ENCODE measurements at regions not wholly inside any gene's neighbourhood (a gene's known extent, or its start where the extent isn't known, plus 50 kb on each side); places are given as distances from the start of the nearest gene placed in this dataset.

DNA sequence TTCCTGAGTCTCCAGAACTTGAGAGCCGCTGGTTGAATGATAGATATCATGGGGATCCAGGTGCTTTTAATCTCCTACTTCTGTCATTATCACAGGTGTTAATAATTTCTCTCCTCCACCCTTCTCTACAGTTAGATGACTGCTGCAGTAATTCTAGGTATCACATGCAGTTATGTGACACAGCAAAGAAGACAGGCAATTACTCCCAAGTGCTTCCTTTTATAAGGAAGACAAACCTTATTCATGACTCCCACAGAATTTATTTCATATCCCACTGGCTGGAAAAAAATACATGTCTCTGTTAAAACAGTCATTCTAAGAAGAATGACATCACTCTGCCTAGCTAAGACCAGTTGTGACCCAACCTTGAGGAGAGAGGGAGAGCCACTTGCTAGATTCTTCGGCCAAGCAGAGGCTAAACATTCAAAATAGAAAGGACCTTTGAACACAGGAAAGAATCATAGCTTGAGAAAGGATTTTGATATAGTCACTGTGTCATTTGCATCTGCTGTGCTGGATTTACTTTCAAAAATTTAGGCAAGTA lies 500.6 kb downstream of the SI start:
- no peak for DNase-seq

DNA sequence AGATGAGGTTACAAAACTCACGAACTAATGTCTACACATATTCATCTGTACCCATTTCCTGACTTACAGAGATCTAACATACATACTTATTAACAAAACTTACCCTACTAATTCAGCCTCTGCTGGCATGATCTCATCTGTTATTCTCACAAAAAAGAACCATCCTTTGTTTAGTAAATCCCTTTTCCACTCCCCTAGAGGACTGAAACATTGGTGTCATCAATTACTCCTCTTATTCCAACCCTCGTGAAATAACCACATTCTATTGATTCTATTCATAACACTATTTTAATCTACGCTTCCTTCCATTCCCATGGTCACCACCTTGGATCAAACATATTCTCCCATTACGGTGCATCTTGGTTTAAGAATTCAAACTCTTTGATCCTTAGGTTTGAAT lies 505.9 kb downstream of the SI start:
- DNase-seq = no peak

GRCh38 chr3:164550857-164551256 lies 527.4 kb downstream of the SI start:
- no peak for DNase-seq

DNA sequence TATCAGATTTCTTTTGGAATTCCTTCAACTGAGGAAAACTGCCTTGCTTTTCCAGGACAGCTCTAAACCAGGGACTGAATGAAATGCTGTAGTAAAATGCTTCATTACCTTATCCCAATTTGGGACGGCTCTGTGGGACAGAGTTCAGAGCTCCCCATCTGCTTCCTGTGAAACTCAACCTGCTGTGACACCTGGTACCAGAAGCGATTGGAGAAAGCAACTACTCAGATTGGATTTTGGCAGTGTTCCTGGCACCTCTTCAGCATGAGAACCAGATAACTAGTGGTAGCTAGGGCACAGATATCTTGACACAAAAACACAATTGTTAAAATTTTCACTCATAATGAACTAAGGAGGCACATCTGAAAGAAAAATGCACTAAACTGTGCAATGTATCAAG lies 539.1 kb downstream of the SI start:
- no peak for DNase-seq

- DNase-seq = no peak
Measured at GRCh38 chr3:164537485-164537884, 540.8 kb downstream of the SI start.

DNA sequence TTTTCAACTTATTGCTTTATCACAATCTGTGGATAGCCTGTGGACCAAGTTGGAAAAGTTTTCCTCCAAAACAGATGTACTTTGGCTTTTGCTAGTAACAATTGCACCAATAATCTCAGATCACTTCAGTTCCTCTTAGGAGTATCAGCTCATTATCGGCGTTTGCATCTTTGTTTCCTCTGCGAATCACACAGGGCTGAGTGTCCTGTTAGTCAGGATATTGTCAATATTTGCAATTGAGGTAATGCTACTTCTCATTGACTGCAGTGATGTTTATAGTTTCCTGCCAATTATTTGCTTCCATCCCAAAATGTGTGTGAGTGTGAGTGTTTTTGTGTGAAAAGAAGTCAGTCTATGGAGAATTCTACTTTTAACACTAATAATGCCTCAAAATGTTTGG lies 545.0 kb downstream of the SI start:
- no peak for DNase-seq

- DNase-seq = no peak
Measured at GRCh38 chr3:164526250-164526649, 552.0 kb downstream of the SI start.

DNA sequence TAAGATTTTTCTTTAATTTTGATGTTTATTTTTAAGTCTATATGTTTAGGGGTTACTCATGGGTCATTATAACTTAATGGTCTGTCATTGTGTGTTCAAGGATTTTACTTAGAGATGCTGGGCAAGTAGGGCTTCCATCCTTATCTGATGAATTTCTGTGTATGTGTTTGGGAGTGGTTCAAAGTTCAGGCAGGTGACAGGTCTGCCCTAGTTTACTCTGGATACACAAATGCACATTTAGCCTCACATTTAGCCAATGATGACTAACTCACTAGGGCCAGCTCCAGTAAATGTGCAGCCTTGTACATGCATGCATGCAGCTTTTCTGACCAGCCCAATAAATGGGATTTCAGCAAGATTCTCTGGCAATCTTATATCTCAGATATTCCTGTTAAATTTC lies 554.1 kb downstream of the SI start:
- DNase-seq = no peak

DNA sequence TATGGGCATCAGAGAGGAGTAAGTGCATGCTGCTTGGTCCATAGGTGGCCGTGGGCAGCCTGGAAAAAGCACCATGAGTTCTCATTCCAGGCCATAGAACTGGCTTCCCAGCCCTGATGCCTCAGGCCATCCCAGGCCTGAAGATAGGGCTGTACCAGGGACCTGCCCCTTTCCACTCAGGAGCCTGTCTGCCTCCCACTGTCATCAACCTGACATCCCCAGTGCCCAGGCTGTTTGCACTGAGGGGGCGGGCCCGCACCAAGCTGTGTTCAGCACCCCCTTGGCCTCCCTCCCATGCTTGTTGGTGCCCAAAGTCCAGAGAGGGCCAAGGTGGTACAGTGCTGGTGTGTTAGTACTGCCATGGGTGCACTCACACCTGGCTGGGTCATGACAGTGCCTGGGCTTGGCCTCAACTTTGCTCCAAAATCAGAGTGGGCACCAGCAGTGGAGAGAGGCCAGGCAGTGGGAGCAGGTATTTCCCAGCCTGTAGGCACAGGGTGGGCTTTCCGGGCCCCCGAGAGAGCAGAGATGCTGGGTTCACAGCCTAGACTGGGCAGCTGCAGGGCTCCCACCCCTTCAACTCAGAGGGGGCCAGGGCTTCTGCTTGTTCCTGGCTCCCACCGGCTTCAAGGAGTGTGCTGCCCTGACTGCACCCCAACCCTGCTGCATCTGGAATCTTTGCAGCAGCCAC lies 556.1 kb downstream of the SI start:
- no peak for DNase-seq

GRCh38 chr3:164521644-164522043 lies 556.7 kb downstream of the SI start:
- no peak for DNase-seq

DNA sequence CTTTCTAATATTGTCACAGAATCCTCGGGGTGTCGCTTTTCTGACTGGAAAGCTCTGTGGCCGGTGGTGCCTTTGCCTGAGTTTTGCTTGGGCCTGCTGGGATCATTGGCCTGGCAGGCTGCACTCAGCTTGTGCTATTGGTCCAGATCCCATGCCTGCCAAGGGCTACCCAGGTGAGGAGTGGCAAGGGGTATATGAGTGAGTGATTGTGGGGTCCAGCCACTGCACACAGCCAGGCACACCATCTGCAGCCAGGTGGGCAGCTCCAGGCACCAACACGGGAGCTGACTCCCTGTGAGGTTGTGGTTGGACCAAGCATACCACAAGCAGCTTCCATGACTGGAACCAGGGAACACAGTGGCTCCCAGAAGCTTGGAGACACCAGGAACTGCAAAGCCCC lies 557.2 kb downstream of the SI start:
- DNase-seq = no peak

GRCh38 chr3:164515256-164515655 lies 563.0 kb downstream of the SI start:
- DNase-seq = no peak

DNA sequence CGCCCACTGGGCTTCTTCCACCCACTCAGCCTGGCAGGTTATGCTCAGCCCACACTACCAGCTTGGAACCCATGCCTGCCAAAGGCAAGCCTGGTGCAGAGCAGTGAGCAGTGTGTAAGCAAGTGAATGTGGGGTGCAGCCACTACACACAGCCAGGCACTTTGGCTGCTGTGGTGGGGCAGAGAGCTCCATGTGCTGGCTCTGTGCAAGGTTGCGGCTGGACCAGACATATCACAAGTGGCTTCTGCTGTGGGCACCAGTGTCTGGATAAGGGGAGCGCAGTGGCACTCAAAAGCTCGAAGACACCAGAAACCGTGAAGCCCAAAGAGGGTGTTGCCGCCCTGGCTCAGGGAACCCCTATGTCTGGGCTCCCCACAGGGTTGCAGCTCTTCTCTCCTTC lies 563.7 kb downstream of the SI start:
- DNase-seq = no peak

DNA sequence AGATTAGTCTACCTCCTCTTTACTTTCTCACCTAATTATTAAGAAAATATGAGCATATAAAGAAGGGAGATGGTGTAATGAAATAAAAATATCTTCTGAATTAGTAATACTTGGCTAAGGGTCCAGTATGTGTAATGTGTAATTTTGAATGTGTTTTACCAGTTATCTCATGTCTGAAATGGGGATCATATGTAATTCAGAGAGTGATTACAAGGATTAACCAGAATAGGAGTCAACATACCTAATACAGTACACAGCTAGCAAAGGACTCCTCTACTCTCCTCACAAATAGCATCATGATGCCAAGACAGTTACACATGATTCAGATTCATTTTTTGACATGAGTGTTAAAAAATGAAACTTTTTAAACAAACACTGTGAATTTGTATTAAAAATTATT lies 570.4 kb downstream of the SI start:
- DNase-seq = no peak

GRCh38 chr3:164498917-164499316 lies 579.4 kb downstream of the SI start:
- no peak for DNase-seq

DNA sequence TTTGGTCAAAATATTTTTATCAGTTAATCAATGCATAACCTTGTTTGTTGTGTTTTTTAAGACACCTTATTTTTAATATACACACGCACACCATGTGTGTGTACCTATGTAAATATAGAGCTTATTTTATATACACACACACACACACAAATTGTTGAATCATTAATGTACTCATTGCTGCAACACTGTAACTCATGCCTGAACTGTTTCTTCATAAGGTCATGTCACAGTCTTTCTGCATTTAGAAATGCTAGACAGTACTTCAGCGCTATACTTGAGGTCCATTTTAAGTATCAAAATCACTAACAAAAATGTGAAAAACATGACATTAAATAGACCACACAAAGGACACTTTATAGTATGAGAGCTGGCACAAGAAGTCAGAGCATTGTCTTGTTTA lies 589.4 kb downstream of the SI start:
- no peak for DNase-seq

DNA sequence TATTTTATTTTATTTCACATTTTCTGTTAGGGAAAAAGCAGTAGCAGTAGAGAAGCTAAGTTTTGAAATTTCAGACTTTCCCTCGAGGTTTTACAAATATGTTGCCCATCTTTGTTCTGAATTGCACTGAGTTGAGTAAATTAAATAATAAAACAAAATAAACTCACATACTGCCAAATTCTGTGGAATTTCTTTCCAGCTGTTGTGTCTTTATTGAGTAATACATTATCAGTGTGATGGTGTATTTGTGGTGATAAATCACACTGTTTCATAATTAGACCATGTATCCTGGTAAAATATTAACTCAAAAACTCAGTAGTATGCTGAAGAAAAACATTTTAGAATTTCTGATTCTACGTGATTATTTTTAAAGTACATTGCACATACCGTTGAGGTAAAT lies 592.1 kb downstream of the SI start:
- peak in 1 of 3 donors; percentile 6 for DNase-seq

DNA sequence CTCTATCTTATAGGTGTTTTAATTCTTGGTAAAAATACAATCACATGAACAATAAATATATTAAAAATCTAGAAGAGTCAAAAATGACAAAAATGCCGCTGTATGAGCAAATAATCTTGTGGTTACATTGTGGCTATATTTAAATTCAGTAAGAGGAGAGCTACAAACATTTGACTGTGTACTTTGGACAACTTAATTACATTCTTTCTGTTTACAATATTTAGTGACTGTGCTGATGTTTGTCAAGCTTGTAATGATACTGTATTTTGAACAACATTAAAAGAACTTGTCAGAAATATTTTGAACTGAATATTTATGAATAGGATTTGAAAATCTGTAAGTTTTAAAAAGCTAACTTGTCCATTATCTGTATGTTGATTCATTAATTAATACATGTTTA lies 598.3 kb downstream of the SI start:
- no peak for DNase-seq

DNA sequence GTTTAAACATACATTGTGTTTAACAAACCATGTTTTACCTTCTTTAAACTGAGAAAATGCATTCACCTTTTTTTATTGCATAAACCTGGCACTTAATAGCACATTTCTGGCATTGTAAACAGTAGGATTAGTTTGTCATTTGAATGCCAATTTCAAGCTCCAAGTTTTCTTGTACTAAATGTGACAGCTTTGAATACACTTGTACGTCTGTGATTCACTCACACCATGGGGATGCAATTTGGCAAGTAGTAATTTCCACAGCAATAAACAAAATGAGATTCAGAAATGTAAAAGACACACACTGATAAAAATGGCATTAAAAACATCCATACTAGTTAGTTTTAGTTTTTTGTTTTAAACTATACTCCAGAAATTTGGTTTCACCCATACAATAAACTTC lies 598.9 kb downstream of the SI start:
- DNase-seq = no peak

GRCh38 chr3:164478323-164478722 lies 600.0 kb downstream of the SI start:
- DNase-seq = no peak

DNA sequence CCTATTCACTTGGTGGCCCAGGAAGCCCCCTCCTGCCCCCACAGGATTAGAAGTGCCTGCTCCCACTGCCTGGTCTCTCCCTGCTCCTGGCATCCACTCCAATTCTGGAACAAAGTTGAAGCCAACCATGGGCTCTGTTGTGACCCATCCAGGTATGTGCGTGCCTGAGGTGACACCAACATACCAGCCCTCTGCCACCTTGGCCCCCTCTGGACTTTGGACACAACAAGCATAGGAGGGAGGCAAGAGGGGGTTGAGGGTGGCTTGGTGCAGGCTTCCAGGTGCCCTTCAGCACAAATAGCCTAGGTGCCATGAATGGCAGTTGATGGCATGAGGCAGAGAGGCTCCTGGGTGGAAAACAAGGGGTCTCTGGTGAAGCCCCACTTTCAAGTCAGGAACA lies 600.9 kb downstream of the SI start:
- no peak for DNase-seq

GRCh38 chr3:164476631-164477030 lies 601.7 kb downstream of the SI start:
- no peak for DNase-seq

DNA sequence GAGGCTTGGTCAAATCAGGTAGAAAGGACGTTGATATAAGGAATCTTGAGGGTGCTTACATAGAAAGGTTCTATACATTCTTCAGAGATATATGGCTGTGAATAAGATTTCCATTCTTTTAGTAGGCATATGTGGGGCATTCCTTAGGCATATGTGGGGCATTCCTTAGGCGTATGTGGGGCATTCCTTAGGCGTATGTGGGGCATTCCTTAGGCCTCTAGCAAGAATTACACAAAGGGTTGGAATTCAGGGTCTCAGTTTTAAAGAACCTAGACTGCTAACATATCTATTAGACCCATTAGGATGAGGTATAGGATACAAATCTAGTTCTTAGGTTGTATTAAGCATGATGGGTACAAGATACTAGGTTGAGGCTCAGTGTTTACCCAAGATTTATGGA lies 607.8 kb downstream of the SI start:
- no peak for DNase-seq

DNA sequence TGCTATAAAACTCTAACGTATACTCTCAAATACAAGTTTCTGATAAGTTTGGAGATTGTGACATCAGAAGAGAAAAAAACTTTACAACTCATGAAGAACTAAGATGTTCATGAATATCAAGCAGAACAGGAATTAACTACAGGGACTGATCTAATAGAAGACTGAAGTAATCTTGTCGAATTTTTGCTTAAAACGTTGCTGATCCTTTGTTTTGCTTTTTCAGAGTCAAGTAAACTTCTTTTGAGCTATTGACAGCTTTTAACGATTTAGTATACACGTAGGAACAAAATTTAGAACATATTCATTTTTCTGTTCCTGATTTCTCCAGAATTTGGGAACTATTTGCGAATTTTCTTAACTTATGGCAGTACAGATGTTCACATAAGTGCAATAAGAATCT lies 610.2 kb downstream of the SI start:
- DNase-seq = no peak

Data from muscle of back (tissue), 3 donors.